WTC11 (cell line): ENCODE measurements at regions not wholly inside any gene's neighbourhood (a gene's known extent, or its start where the extent isn't known, plus 50 kb on each side); places are given as distances from the start of the nearest gene placed in this dataset.

ENCODE experiments used
- ATAC-seq: fragments of 200-7000 bp; cut with Tn5 transposase; 2 replicates; pipeline ENCODE4 v1.10.0; 2021; ENCODE audit warnings: mild to moderate bottlenecking, moderate library complexity
- CTCF ChIA-PET: fragments of 300-600 bp; sonication (Branson Sonifier 250); formaldehyde crosslinking; loops from one replicate; lab custom pipeline; 2021; ENCODE audit warnings: antibody characterized with exemption; lab: Charles Lee
- POLR2A ChIA-PET: fragments of 350-600 bp; sonication (Branson Sonifier 250); formaldehyde crosslinking; loops from one replicate; lab custom pipeline; 2021; ENCODE audit warnings: antibody characterized with exemption; lab: Charles Lee
- DNase-seq: peaks from one replicate; pipeline ENCODE4 v3.0.0; 2021; ENCODE audit warnings: low spot score
- H3K27ac Mint-ChIP-seq: 2 replicates; pipeline ENCODE4 v1.8.0; 2021; ENCODE audit warnings: mixed read lengths
- H3K27me3 Mint-ChIP-seq: 2 replicates; pipeline ENCODE4 v1.8.0; 2021; ENCODE audit warnings: low read depth, mild to moderate bottlenecking, moderate library complexity, mixed read lengths
- H3K36me3 Mint-ChIP-seq: 2 replicates; pipeline ENCODE4 v1.8.0; 2021; ENCODE audit warnings: mixed read lengths
- H3K4me1 Mint-ChIP-seq: 2 replicates; pipeline ENCODE4 v1.8.0; 2022; ENCODE audit warnings: mixed read lengths
- H3K4me3 Mint-ChIP-seq: 2 replicates; pipeline ENCODE4 v1.8.0; 2021; ENCODE audit warnings: mild to moderate bottlenecking, moderate library complexity, mixed read lengths
- H3K9me3 Mint-ChIP-seq: 2 replicates; pipeline ENCODE4 v1.8.0; 2021; ENCODE audit warnings: mixed read lengths
- ATF1 ChIP-seq: sonication (generic); formaldehyde crosslinking; IDR thresholded peaks from 2 replicates; pipeline ENCODE4 v1.8.1; 2023; ENCODE audit warnings: mild to moderate bottlenecking, moderate library complexity, missing genetic modification reagents
- CBFB ChIP-seq: sonication (generic); formaldehyde crosslinking; IDR thresholded peaks from 2 replicates; pipeline ENCODE4 v1.8.1; 2022; ENCODE audit warnings: mild to moderate bottlenecking, low read depth, missing genetic modification reagents
- ETV6 ChIP-seq: sonication (generic); formaldehyde crosslinking; IDR thresholded peaks from 2 replicates; pipeline ENCODE4 v1.8.1; 2022; ENCODE audit warnings: mild to moderate bottlenecking, missing genetic modification reagents
- FOXJ3 ChIP-seq: sonication (generic); formaldehyde crosslinking; IDR thresholded peaks from 2 replicates; pipeline ENCODE4 v1.9.0; 2021; ENCODE audit warnings: missing genetic modification reagents, mild to moderate bottlenecking, borderline replicate concordance
- FOXP1 ChIP-seq: sonication (generic); formaldehyde crosslinking; IDR thresholded peaks from 2 replicates; pipeline ENCODE4 v1.8.0; 2022; ENCODE audit warnings: missing genetic modification reagents, mild to moderate bottlenecking, moderate library complexity, borderline replicate concordance
- JAZF1 ChIP-seq: fragments of 250-450 bp; sonication (Bioruptor Pico); IDR thresholded peaks from 2 replicates; pipeline ENCODE4 v1.9.0; 2021; ENCODE audit warnings: moderate library complexity, mild to moderate bottlenecking, inconsistent platforms
- KAT7 ChIP-seq: sonication (generic); formaldehyde crosslinking; IDR thresholded peaks from 2 replicates; pipeline ENCODE4 v1.8.1; 2023; ENCODE audit warnings: missing genetic modification reagents, mild to moderate bottlenecking, borderline replicate concordance
- NR1H2 ChIP-seq: sonication (generic); formaldehyde crosslinking; IDR thresholded peaks from 2 replicates; pipeline ENCODE4 v1.9.0; 2021; ENCODE audit warnings: mild to moderate bottlenecking, moderate library complexity, missing genetic modification reagents
- OVOL2 ChIP-seq: fragments of 250-450 bp; sonication (Bioruptor Pico); IDR thresholded peaks from 2 replicates; pipeline ENCODE4 v1.9.0; 2021; ENCODE audit warnings: mild to moderate bottlenecking, borderline replicate concordance
- PRRX2 ChIP-seq: fragments of 250-450 bp; sonication (Bioruptor Pico); IDR thresholded peaks from 2 replicates; pipeline ENCODE4 v1.8.0; 2021; ENCODE audit warnings: mild to moderate bottlenecking
- TCF7 ChIP-seq: sonication (generic); formaldehyde crosslinking; IDR thresholded peaks from 2 replicates; pipeline ENCODE4 v1.8.0; 2022; ENCODE audit warnings: mild to moderate bottlenecking, low read depth, missing genetic modification reagents, moderate library complexity
- ZNF121 ChIP-seq: sonication (generic); formaldehyde crosslinking; IDR thresholded peaks from 2 replicates; pipeline ENCODE4 v1.8.0; 2023; ENCODE audit warnings: missing genetic modification reagents
- ZNF219 ChIP-seq: sonication (generic); formaldehyde crosslinking; IDR thresholded peaks from 2 replicates; pipeline ENCODE4 v1.8.0; 2023; ENCODE audit warnings: missing genetic modification reagents, mild to moderate bottlenecking, borderline replicate concordance
- ZNF232 ChIP-seq: sonication (generic); formaldehyde crosslinking; IDR thresholded peaks from 2 replicates; pipeline ENCODE4 v1.8.0; 2022; ENCODE audit warnings: mild to moderate bottlenecking, missing genetic modification reagents
- ZNF671 ChIP-seq: fragments of 250-450 bp; sonication (Bioruptor Pico); IDR thresholded peaks from 2 replicates; pipeline ENCODE4 v1.8.0; 2021; ENCODE audit warnings: mild to moderate bottlenecking
- TF ChIP-seq, protein P1 (sequence below): fragments of 250-450 bp; sonication (Bioruptor Pico); IDR thresholded peaks from 2 replicates; pipeline ENCODE4 v1.9.0; 2021; ENCODE audit warnings: mild to moderate bottlenecking
- TF ChIP-seq, protein P2 (sequence below): fragments of 250-450 bp; sonication (Bioruptor Pico); IDR thresholded peaks from 2 replicates; pipeline ENCODE4 v1.9.0; 2021; ENCODE audit warnings: mild to moderate bottlenecking
- TF ChIP-seq, protein P3 (sequence below): fragments of 250-450 bp; sonication (Bioruptor Pico); IDR thresholded peaks from 2 replicates; pipeline ENCODE4 v1.9.0; 2021; ENCODE audit warnings: moderate library complexity, mild to moderate bottlenecking, inconsistent platforms, borderline replicate concordance
- TF ChIP-seq, protein P4 (sequence below): sonication (generic); formaldehyde crosslinking; IDR thresholded peaks from 2 replicates; pipeline ENCODE4 v1.8.1; 2023; ENCODE audit warnings: mild to moderate bottlenecking, missing genetic modification reagents, moderate library complexity
- TF ChIP-seq, protein P5 (sequence below): fragments of 250-450 bp; sonication (Bioruptor Pico); IDR thresholded peaks from 2 replicates; pipeline ENCODE4 v2.1.2; 2022; ENCODE audit warnings: mild to moderate bottlenecking, moderate library complexity
- TF ChIP-seq, protein P6 (sequence below): sonication (generic); formaldehyde crosslinking; IDR thresholded peaks from 2 replicates; pipeline ENCODE4 v1.8.0; 2023; ENCODE audit warnings: missing genetic modification reagents, mild to moderate bottlenecking, borderline replicate concordance

DNA sequence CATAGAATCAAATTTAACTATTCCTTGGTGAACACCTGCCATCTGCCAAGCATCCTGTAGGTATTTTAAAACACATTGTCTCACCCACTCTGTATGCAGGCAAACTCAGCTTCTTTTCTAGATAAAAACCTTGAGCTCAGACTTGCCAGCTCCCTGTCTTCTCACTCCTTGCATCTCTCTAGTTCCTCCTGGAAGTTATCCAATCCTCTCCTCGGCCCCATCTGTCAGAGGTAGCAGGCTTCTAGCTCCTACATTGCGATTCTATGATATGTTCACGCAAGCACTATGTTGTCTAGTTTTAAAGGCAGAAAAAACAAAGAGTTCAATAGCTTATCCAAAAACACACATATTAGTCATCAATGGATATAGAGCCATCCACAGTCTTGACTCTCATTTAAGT, 67.0 kb upstream of the APCDD1 start (continued):
- TF ChIP-seq, protein P1, sequence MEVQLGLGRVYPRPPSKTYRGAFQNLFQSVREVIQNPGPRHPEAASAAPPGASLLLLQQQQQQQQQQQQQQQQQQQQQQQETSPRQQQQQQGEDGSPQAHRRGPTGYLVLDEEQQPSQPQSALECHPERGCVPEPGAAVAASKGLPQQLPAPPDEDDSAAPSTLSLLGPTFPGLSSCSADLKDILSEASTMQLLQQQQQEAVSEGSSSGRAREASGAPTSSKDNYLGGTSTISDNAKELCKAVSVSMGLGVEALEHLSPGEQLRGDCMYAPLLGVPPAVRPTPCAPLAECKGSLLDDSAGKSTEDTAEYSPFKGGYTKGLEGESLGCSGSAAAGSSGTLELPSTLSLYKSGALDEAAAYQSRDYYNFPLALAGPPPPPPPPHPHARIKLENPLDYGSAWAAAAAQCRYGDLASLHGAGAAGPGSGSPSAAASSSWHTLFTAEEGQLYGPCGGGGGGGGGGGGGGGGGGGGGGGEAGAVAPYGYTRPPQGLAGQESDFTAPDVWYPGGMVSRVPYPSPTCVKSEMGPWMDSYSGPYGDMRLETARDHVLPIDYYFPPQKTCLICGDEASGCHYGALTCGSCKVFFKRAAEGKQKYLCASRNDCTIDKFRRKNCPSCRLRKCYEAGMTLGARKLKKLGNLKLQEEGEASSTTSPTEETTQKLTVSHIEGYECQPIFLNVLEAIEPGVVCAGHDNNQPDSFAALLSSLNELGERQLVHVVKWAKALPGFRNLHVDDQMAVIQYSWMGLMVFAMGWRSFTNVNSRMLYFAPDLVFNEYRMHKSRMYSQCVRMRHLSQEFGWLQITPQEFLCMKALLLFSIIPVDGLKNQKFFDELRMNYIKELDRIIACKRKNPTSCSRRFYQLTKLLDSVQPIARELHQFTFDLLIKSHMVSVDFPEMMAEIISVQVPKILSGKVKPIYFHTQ (CRISPR knock-in tag): no peak
- TF ChIP-seq, protein P2, sequence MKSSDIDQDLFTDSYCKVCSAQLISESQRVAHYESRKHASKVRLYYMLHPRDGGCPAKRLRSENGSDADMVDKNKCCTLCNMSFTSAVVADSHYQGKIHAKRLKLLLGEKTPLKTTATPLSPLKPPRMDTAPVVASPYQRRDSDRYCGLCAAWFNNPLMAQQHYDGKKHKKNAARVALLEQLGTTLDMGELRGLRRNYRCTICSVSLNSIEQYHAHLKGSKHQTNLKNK (CRISPR knock-in tag): no peak
- no peak for TF ChIP-seq ZNF232
- TF ChIP-seq, protein P3, sequence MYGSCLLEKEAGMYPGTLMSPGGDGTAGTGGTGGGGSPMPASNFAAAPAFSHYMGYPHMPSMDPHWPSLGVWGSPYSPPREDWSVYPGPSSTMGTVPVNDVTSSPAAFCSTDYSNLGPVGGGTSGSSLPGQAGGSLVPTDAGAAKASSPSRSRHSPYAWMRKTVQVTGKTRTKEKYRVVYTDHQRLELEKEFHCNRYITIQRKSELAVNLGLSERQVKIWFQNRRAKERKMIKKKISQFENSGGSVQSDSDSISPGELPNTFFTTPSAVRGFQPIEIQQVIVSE (CRISPR knock-in tag): no peak
- no peak for TF ChIP-seq FOXP1 (CRISPR knock-in tag)
- no peak for TF ChIP-seq TCF7 (CRISPR knock-in tag)
- no peak for TF ChIP-seq PRRX2

DNA sequence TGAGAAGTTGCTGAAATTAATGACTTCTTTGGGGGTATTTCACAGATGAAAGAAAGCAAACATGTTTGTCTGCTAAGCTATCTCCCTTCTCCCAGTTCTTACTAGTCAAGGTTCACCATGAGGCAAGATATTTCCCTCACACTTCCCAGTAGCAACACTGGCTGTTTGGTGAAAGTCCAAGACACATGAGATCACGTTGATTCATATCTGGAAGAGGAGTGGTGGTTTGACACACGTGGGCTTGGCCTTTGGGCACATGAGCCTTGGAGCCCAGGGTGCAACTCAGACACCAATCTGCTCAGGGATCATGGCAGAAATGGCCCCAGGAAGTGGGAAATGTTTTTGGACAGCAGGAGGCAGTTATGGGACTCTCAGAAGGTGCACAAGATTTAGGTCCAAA, 66.1 kb upstream of the APCDD1 start:
- Mint-ChIP-seq H3K4me1 (0 out of 2 replicates have a peak, but pooled peaks cover 3% of the 10 kb centered on the region), H3K36me3 (no peaks in the 10 kb centered on the region), H3K9me3 (peaks cover 4% of the 10 kb centered on the region), H3K27me3 (peaks cover 11% of the 10 kb centered on the region), H3K4me3 (no peak overlapping the region), H3K27ac (no peak overlapping the region)
- DNase-seq: no peak
- TF ChIP-seq, protein P4, sequence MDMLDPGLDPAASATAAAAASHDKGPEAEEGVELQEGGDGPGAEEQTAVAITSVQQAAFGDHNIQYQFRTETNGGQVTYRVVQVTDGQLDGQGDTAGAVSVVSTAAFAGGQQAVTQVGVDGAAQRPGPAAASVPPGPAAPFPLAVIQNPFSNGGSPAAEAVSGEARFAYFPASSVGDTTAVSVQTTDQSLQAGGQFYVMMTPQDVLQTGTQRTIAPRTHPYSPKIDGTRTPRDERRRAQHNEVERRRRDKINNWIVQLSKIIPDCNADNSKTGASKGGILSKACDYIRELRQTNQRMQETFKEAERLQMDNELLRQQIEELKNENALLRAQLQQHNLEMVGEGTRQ: no peak
- TF ChIP-seq ZNF219 (no peak), OVOL2 (no peak), ETV6 (no peak), PRRX2 (no peak), ATF1 (CRISPR knock-in tag) (no peak), JAZF1 (CRISPR knock-in tag) (no peak), NR1H2 (no peak), CBFB (CRISPR knock-in tag) (no peak), ZNF121 (CRISPR knock-in tag) (no peak), KAT7 (CRISPR knock-in tag) (no peak), ZNF671 (no peak), FOXJ3 (CRISPR knock-in tag) (no peak)
- TF ChIP-seq, protein P5, sequence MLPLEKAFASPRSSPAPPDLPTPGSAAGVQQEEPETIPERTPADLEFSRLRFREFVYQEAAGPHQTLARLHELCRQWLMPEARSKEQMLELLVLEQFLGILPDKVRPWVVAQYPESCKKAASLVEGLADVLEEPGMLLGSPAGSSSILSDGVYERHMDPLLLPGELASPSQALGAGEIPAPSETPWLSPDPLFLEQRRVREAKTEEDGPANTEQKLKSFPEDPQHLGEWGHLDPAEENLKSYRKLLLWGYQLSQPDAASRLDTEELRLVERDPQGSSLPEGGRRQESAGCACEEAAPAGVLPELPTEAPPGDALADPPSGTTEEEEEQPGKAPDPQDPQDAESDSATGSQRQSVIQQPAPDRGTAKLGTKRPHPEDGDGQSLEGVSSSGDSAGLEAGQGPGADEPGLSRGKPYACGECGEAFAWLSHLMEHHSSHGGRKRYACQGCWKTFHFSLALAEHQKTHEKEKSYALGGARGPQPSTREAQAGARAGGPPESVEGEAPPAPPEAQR (CRISPR knock-in tag): no peak
- TF ChIP-seq, protein P6, sequence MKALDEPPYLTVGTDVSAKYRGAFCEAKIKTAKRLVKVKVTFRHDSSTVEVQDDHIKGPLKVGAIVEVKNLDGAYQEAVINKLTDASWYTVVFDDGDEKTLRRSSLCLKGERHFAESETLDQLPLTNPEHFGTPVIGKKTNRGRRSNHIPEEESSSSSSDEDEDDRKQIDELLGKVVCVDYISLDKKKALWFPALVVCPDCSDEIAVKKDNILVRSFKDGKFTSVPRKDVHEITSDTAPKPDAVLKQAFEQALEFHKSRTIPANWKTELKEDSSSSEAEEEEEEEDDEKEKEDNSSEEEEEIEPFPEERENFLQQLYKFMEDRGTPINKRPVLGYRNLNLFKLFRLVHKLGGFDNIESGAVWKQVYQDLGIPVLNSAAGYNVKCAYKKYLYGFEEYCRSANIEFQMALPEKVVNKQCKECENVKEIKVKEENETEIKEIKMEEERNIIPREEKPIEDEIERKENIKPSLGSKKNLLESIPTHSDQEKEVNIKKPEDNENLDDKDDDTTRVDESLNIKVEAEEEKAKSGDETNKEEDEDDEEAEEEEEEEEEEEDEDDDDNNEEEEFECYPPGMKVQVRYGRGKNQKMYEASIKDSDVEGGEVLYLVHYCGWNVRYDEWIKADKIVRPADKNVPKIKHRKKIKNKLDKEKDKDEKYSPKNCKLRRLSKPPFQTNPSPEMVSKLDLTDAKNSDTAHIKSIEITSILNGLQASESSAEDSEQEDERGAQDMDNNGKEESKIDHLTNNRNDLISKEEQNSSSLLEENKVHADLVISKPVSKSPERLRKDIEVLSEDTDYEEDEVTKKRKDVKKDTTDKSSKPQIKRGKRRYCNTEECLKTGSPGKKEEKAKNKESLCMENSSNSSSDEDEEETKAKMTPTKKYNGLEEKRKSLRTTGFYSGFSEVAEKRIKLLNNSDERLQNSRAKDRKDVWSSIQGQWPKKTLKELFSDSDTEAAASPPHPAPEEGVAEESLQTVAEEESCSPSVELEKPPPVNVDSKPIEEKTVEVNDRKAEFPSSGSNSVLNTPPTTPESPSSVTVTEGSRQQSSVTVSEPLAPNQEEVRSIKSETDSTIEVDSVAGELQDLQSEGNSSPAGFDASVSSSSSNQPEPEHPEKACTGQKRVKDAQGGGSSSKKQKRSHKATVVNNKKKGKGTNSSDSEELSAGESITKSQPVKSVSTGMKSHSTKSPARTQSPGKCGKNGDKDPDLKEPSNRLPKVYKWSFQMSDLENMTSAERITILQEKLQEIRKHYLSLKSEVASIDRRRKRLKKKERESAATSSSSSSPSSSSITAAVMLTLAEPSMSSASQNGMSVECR: no peak
- no peak for ATAC-seq
- POLR2A ChIA-PET: no interaction called here
- CTCF ChIA-PET: no interaction called here
